ENCODE measurements at regions not wholly inside any gene's neighbourhood (a gene's known extent, or its start where the extent isn't known, plus 50 kb on each side); places are given as distances from the start of the nearest gene placed in this dataset.

- H3K27ac Mint-ChIP-seq: no peak overlapping the region
- H3K36me3 Mint-ChIP-seq (ENCODE audit: low read depth): no peaks in the 10 kb centered on the region
- H3K4me1 Mint-ChIP-seq (ENCODE audit: low read depth): no peaks in the 10 kb centered on the region
- H3K9me3 Mint-ChIP-seq: no peaks in the 10 kb centered on the region
- CTCF ChIA-PET: no interaction called here
- peaks cover 2% of the 10 kb centered on the region for H3K27me3 Mint-ChIP-seq (ENCODE audit: low read depth)
- no peak overlapping the region for H3K4me3 Mint-ChIP-seq
- intact Hi-C loops (cut with micrococcal nuclease): no loop called here
- no peak for DNase-seq
These were observed 202.0 kb downstream of the CXCL12 start for GRCh38 chr10:44182909-44183308.

GRCh38 chr10:44180321-44181168 is 204.4 kb downstream of the CXCL12 start:
- Mint-ChIP-seq H3K4me3 (no peak overlapping the region), H3K9me3 (no peaks in the 10 kb centered on the region), H3K27ac (no peak overlapping the region), H3K36me3 (ENCODE audit: low read depth) (no peaks in the 10 kb centered on the region), H3K4me1 (ENCODE audit: low read depth) (no peaks in the 10 kb centered on the region), H3K27me3 (ENCODE audit: low read depth) (no peaks in the 10 kb centered on the region)
- no peak for DNase-seq
- intact Hi-C loops (cut with micrococcal nuclease): no loop called here
- CTCF ChIA-PET: no interaction called here

GRCh38 chr10:44178856-44179255 is 206.0 kb downstream of the CXCL12 start:
- H3K4me3 Mint-ChIP-seq: no peak overlapping the region
- H3K27ac Mint-ChIP-seq: no peak overlapping the region
- no peaks in the 10 kb centered on the region for H3K9me3 Mint-ChIP-seq
- CTCF ChIA-PET: no interaction called here
- DNase-seq: no peak
- H3K27me3 Mint-ChIP-seq (ENCODE audit: low read depth): no peaks in the 10 kb centered on the region
- no peaks in the 10 kb centered on the region for H3K4me1 Mint-ChIP-seq (ENCODE audit: low read depth)
- intact Hi-C loops (cut with micrococcal nuclease): no loop called here
- no peaks in the 10 kb centered on the region for H3K36me3 Mint-ChIP-seq (ENCODE audit: low read depth)

- no peaks in the 10 kb centered on the region for H3K9me3 Mint-ChIP-seq
- no peaks in the 10 kb centered on the region for H3K36me3 Mint-ChIP-seq (ENCODE audit: low read depth)
- no peak overlapping the region for H3K27ac Mint-ChIP-seq
- no peaks in the 10 kb centered on the region for H3K27me3 Mint-ChIP-seq (ENCODE audit: low read depth)
- H3K4me1 Mint-ChIP-seq (ENCODE audit: low read depth): no peaks in the 10 kb centered on the region
- DNase-seq: no peak
- H3K4me3 Mint-ChIP-seq: no peak overlapping the region
- CTCF ChIA-PET: no interaction called here
- intact Hi-C loops (cut with micrococcal nuclease): no loop called here
These were observed 206.6 kb downstream of the CXCL12 start for GRCh38 chr10:44178281-44178680.

- Mint-ChIP-seq H3K27ac (no peak overlapping the region), H3K27me3 (ENCODE audit: low read depth) (no peaks in the 10 kb centered on the region), H3K36me3 (ENCODE audit: low read depth) (no peaks in the 10 kb centered on the region), H3K4me1 (ENCODE audit: low read depth) (no peaks in the 10 kb centered on the region), H3K4me3 (no peak overlapping the region), H3K9me3 (no peaks in the 10 kb centered on the region)
- CTCF ChIA-PET: no interaction called here
- intact Hi-C loops (cut with micrococcal nuclease): no loop called here
- DNase-seq: no peak
These were observed 207.3 kb downstream of the CXCL12 start for GRCh38 chr10:44177610-44178009.

GRCh38 chr10:44176311-44176710 is 208.6 kb downstream of the CXCL12 start:
- H3K36me3 Mint-ChIP-seq (ENCODE audit: low read depth): no peaks in the 10 kb centered on the region
- H3K4me3 Mint-ChIP-seq: no peak overlapping the region
- CTCF ChIA-PET: no interaction called here
- H3K27ac Mint-ChIP-seq: no peak overlapping the region
- intact Hi-C loops (cut with micrococcal nuclease): no loop called here
- H3K9me3 Mint-ChIP-seq: no peaks in the 10 kb centered on the region
- DNase-seq: no peak
- H3K4me1 Mint-ChIP-seq (ENCODE audit: low read depth): no peaks in the 10 kb centered on the region
- no peaks in the 10 kb centered on the region for H3K27me3 Mint-ChIP-seq (ENCODE audit: low read depth)

GRCh38 chr10:44173608-44173894 is 211.3 kb downstream of the CXCL12 start:
- Mint-ChIP-seq H3K9me3 (no peaks in the 10 kb centered on the region), H3K4me1 (ENCODE audit: low read depth) (no peaks in the 10 kb centered on the region), H3K27ac (no peak overlapping the region), H3K27me3 (ENCODE audit: low read depth) (peaks cover 5% of the 10 kb centered on the region), H3K36me3 (ENCODE audit: low read depth) (no peaks in the 10 kb centered on the region), H3K4me3 (no peak overlapping the region)
- CTCF ChIA-PET: no interaction called here
- intact Hi-C loops (cut with micrococcal nuclease): no loop called here
- no peak for DNase-seq

GRCh38 chr10:44172883-44173607 is 211.9 kb downstream of the CXCL12 start:
- CTCF ChIA-PET: no interaction called here
- Mint-ChIP-seq H3K9me3 (no peaks in the 10 kb centered on the region), H3K27ac (no peak overlapping the region), H3K27me3 (ENCODE audit: low read depth) (peaks cover 5% of the 10 kb centered on the region), H3K4me3 (no peak overlapping the region), H3K4me1 (ENCODE audit: low read depth) (no peaks in the 10 kb centered on the region), H3K36me3 (ENCODE audit: low read depth) (no peaks in the 10 kb centered on the region)
- no peak for DNase-seq
- intact Hi-C loops (cut with micrococcal nuclease): no loop called here

- CTCF ChIA-PET: no interaction called here
- no peaks in the 10 kb centered on the region for H3K4me1 Mint-ChIP-seq (ENCODE audit: low read depth)
- peaks cover 5% of the 10 kb centered on the region for H3K27me3 Mint-ChIP-seq (ENCODE audit: low read depth)
- DNase-seq: no peak
- intact Hi-C loops (cut with micrococcal nuclease): no loop called here
- no peaks in the 10 kb centered on the region for H3K9me3 Mint-ChIP-seq
- H3K4me3 Mint-ChIP-seq: no peak overlapping the region
- no peak overlapping the region for H3K27ac Mint-ChIP-seq
- H3K36me3 Mint-ChIP-seq (ENCODE audit: low read depth): no peaks in the 10 kb centered on the region
These were observed 213.1 kb downstream of the CXCL12 start for GRCh38 chr10:44171765-44172164.

GRCh38 chr10:44168478-44168877 is 216.4 kb downstream of the CXCL12 start:
- Mint-ChIP-seq H3K4me3 (no peak overlapping the region), H3K27me3 (ENCODE audit: low read depth) (peaks cover 9% of the 10 kb centered on the region), H3K27ac (no peak overlapping the region), H3K9me3 (no peaks in the 10 kb centered on the region), H3K36me3 (ENCODE audit: low read depth) (no peaks in the 10 kb centered on the region), H3K4me1 (ENCODE audit: low read depth) (no peaks in the 10 kb centered on the region)
- DNase-seq: no peak
- CTCF ChIA-PET: no interaction called here
- intact Hi-C loops (cut with micrococcal nuclease): no loop called here

GRCh38 chr10:44167752-44168151 is 217.1 kb downstream of the CXCL12 start:
- DNase-seq: no peak
- H3K9me3 Mint-ChIP-seq: no peaks in the 10 kb centered on the region
- H3K4me3 Mint-ChIP-seq: no peak overlapping the region

GRCh38 chr10:44166441-44166840 is 218.5 kb downstream of the CXCL12 start:
- no peak for DNase-seq
- H3K4me3 Mint-ChIP-seq: no peak overlapping the region
- H3K27ac Mint-ChIP-seq: no peak overlapping the region
- CTCF ChIA-PET: no interaction called here
- H3K36me3 Mint-ChIP-seq (ENCODE audit: low read depth): no peaks in the 10 kb centered on the region
- H3K4me1 Mint-ChIP-seq (ENCODE audit: low read depth): no peaks in the 10 kb centered on the region
- intact Hi-C loops (cut with micrococcal nuclease): no loop called here
- H3K9me3 Mint-ChIP-seq: no peaks in the 10 kb centered on the region
- peaks cover 9% of the 10 kb centered on the region for H3K27me3 Mint-ChIP-seq (ENCODE audit: low read depth)

More at GRCh38 chr10:44167752-44168151, 217.1 kb downstream of the CXCL12 start:
- no peak overlapping the region for H3K27ac Mint-ChIP-seq
- intact Hi-C loops (cut with micrococcal nuclease): no loop called here
- H3K27me3 Mint-ChIP-seq (ENCODE audit: low read depth): peaks cover 9% of the 10 kb centered on the region
- H3K4me1 Mint-ChIP-seq (ENCODE audit: low read depth): no peaks in the 10 kb centered on the region
- CTCF ChIA-PET: no interaction called here
- H3K36me3 Mint-ChIP-seq (ENCODE audit: low read depth): no peaks in the 10 kb centered on the region

GRCh38 chr10:44164251-44164956 is 220.5 kb downstream of the CXCL12 start:
- intact Hi-C loops (cut with micrococcal nuclease): no loop called here
- Mint-ChIP-seq H3K4me1 (ENCODE audit: low read depth) (no peaks in the 10 kb centered on the region), H3K4me3 (no peak overlapping the region), H3K36me3 (ENCODE audit: low read depth) (no peaks in the 10 kb centered on the region), H3K9me3 (no peaks in the 10 kb centered on the region), H3K27me3 (ENCODE audit: low read depth) (peaks cover 4% of the 10 kb centered on the region), H3K27ac (no peak overlapping the region)
- CTCF ChIA-PET: no interaction called here
- DNase-seq: no peak

Measured in activated naive CD4-positive, alpha-beta T cell treated with anti-CD3 and anti-CD28 coated beads for 36 hours (primary cell).